Activated CD4-positive, alpha-beta memory T cell treated with anti-CD3 and anti-CD28 coated beads for 36 hours (primary cell): ENCODE measurements at regions not wholly inside any gene's neighbourhood (a gene's known extent, or its start where the extent isn't known, plus 50 kb on each side); places are given as distances from the start of the nearest gene placed in this dataset.

Source experiments
- CTCF ChIA-PET: fragments of 350-600 bp; sonication (Branson Sonifier 250); formaldehyde crosslinking; loops from one replicate; lab custom pipeline; 2021; ENCODE audit warnings: antibody characterized with exemption, inconsistent platforms; lab: Charles Lee
- POLR2A ChIA-PET: fragments of 350-600 bp; sonication (Branson Sonifier 250); formaldehyde crosslinking; loops from one replicate; lab custom pipeline; 2021; ENCODE audit warnings: antibody characterized with exemption; lab: Charles Lee
- DNase-seq: peaks from one replicate; pipeline ENCODE4 v3.0.0-alpha.2; 2020
- H3K27ac Mint-ChIP-seq: one replicate; pipeline ENCODE4 v1.8.0; 2021; ENCODE audit warnings: mixed read lengths
- H3K27me3 Mint-ChIP-seq: one replicate; pipeline ENCODE4 v1.8.0; 2021; ENCODE audit warnings: mixed read lengths
- H3K36me3 Mint-ChIP-seq: one replicate; pipeline ENCODE4 v1.8.0; 2021; ENCODE audit warnings: mixed read lengths
- H3K4me1 Mint-ChIP-seq: one replicate; pipeline ENCODE4 v1.8.0; 2021; ENCODE audit warnings: low read depth, mixed read lengths
- H3K4me3 Mint-ChIP-seq: one replicate; pipeline ENCODE4 v1.8.0; 2021; ENCODE audit warnings: mild to moderate bottlenecking, mixed read lengths
- H3K9me3 Mint-ChIP-seq: one replicate; pipeline ENCODE4 v1.8.0; 2021; ENCODE audit warnings: mixed read lengths
- intact Hi-C: fragments of 100-400 bp; cut with micrococcal nuclease; formaldehyde crosslinking; loops from one replicate; pipeline ENCODE4 v1.15.1; 2023

GRCh38 chr5:147986134-147986757 lies 77.5 kb upstream of the SPINK5 start:
- Mint-ChIP-seq H3K9me3 (no peaks in the 10 kb centered on the region), H3K4me1 (no peaks in the 10 kb centered on the region), H3K36me3 (no peaks in the 10 kb centered on the region), H3K4me3 (no peak overlapping the region), H3K27ac (no peak overlapping the region), H3K27me3 (no peaks in the 10 kb centered on the region)
- intact Hi-C loops = no loop called here
- ChIA-PET CTCF (no interaction called here), POLR2A (no interaction called here)
- DNase-seq = no peak

GRCh38 chr5:147985608-147986007 lies 78.2 kb upstream of the SPINK5 start:
- Mint-ChIP-seq H3K9me3 (no peaks in the 10 kb centered on the region), H3K27ac (no peak overlapping the region), H3K4me3 (no peak overlapping the region), H3K36me3 (no peaks in the 10 kb centered on the region), H3K4me1 (no peaks in the 10 kb centered on the region), H3K27me3 (no peaks in the 10 kb centered on the region)
- ChIA-PET CTCF (no interaction called here), POLR2A (no interaction called here)
- no peak for DNase-seq
- intact Hi-C loops = no loop called here

- H3K36me3 Mint-ChIP-seq = no peaks in the 10 kb centered on the region
- no peaks in the 10 kb centered on the region for H3K4me1 Mint-ChIP-seq
- no peaks in the 10 kb centered on the region for H3K9me3 Mint-ChIP-seq
- H3K4me3 Mint-ChIP-seq = no peak overlapping the region
- H3K27ac Mint-ChIP-seq = no peak overlapping the region
- ChIA-PET POLR2A (no interaction called here), CTCF (no interaction called here)
- intact Hi-C loops = no loop called here
- H3K27me3 Mint-ChIP-seq = no peaks in the 10 kb centered on the region
- DNase-seq = no peak
These were observed 77.4 kb upstream of the C5orf46 start for GRCh38 chr5:147983742-147984141.

GRCh38 chr5:147981074-147981473 lies 74.7 kb upstream of the C5orf46 start:
- Mint-ChIP-seq H3K9me3 (no peaks in the 10 kb centered on the region), H3K4me3 (no peak overlapping the region), H3K27me3 (no peaks in the 10 kb centered on the region), H3K36me3 (no peaks in the 10 kb centered on the region), H3K4me1 (no peaks in the 10 kb centered on the region), H3K27ac (no peak overlapping the region)
- DNase-seq = no peak
- CTCF ChIA-PET = no interaction called here
- POLR2A ChIA-PET = no interaction called here
- intact Hi-C loops = no loop called here

GRCh38 chr5:147979761-147980160 lies 73.4 kb upstream of the C5orf46 start:
- intact Hi-C loops = no loop called here
- Mint-ChIP-seq H3K9me3 (no peaks in the 10 kb centered on the region), H3K4me1 (no peaks in the 10 kb centered on the region), H3K27me3 (no peaks in the 10 kb centered on the region), H3K36me3 (no peaks in the 10 kb centered on the region), H3K4me3 (no peak overlapping the region), H3K27ac (no peak overlapping the region)
- DNase-seq = no peak
- CTCF ChIA-PET = no interaction called here
- POLR2A ChIA-PET = no interaction called here

- Mint-ChIP-seq H3K27ac (no peak overlapping the region), H3K27me3 (no peaks in the 10 kb centered on the region), H3K9me3 (no peaks in the 10 kb centered on the region), H3K4me3 (no peak overlapping the region), H3K36me3 (no peaks in the 10 kb centered on the region), H3K4me1 (no peaks in the 10 kb centered on the region)
- ChIA-PET CTCF (no interaction called here), POLR2A (no interaction called here)
- no peak for DNase-seq
- intact Hi-C loops = no loop called here
These were observed 65.9 kb upstream of the C5orf46 start for GRCh38 chr5:147972076-147972840.

- POLR2A ChIA-PET = no interaction called here
These were observed 65.1 kb upstream of the C5orf46 start for GRCh38 chr5:147971472-147971871.

GRCh38 chr5:147968855-147969254 lies 62.5 kb upstream of the C5orf46 start:
- POLR2A ChIA-PET = no interaction called here
- CTCF ChIA-PET = no interaction called here
- Mint-ChIP-seq H3K27ac (no peak overlapping the region), H3K9me3 (no peaks in the 10 kb centered on the region), H3K36me3 (no peaks in the 10 kb centered on the region), H3K4me1 (no peaks in the 10 kb centered on the region), H3K27me3 (no peaks in the 10 kb centered on the region), H3K4me3 (no peak overlapping the region)
- intact Hi-C loops = no loop called here
- DNase-seq = no peak

More at GRCh38 chr5:147971472-147971871, 65.1 kb upstream of the C5orf46 start:
- DNase-seq = no peak
- H3K27me3 Mint-ChIP-seq = no peaks in the 10 kb centered on the region
- no peak overlapping the region for H3K27ac Mint-ChIP-seq
- no peak overlapping the region for H3K4me3 Mint-ChIP-seq
- CTCF ChIA-PET = no interaction called here
- intact Hi-C loops = no loop called here
- no peaks in the 10 kb centered on the region for H3K36me3 Mint-ChIP-seq
- H3K4me1 Mint-ChIP-seq = no peaks in the 10 kb centered on the region
- H3K9me3 Mint-ChIP-seq = no peaks in the 10 kb centered on the region

GRCh38 chr5:147966829-147967228 lies 60.5 kb upstream of the C5orf46 start:
- Mint-ChIP-seq H3K9me3 (no peaks in the 10 kb centered on the region), H3K4me3 (no peak overlapping the region), H3K27me3 (no peaks in the 10 kb centered on the region), H3K36me3 (no peaks in the 10 kb centered on the region), H3K4me1 (no peaks in the 10 kb centered on the region), H3K27ac (no peak overlapping the region)
- intact Hi-C loops = no loop called here
- CTCF ChIA-PET = interaction anchor here (0.6 kb wide), 1 partner anchor 204 kb away, joined by 7 read pairs; no protein-coding TSS in a partner anchor
- DNase-seq = no peak
- POLR2A ChIA-PET = no interaction called here

- Mint-ChIP-seq H3K27ac (no peak overlapping the region), H3K4me3 (no peak overlapping the region), H3K9me3 (no peaks in the 10 kb centered on the region), H3K36me3 (no peaks in the 10 kb centered on the region), H3K27me3 (no peaks in the 10 kb centered on the region), H3K4me1 (no peaks in the 10 kb centered on the region)
- POLR2A ChIA-PET = no interaction called here
- CTCF ChIA-PET = interaction anchor here (0.6 kb wide), 1 partner anchor 204 kb away, joined by 7 read pairs; no protein-coding TSS in a partner anchor
- intact Hi-C loops = no loop called here
- DNase-seq = no peak
These were observed 60.0 kb upstream of the C5orf46 start for GRCh38 chr5:147966326-147966725.

- no peaks in the 10 kb centered on the region for H3K4me1 Mint-ChIP-seq
- H3K4me3 Mint-ChIP-seq = no peak overlapping the region
- no peaks in the 10 kb centered on the region for H3K9me3 Mint-ChIP-seq
- DNase-seq = no peak
- POLR2A ChIA-PET = no interaction called here
- H3K36me3 Mint-ChIP-seq = no peaks in the 10 kb centered on the region
- H3K27ac Mint-ChIP-seq = no peak overlapping the region
- no peaks in the 10 kb centered on the region for H3K27me3 Mint-ChIP-seq
- CTCF ChIA-PET = no interaction called here
- intact Hi-C loops = no loop called here
These were observed 59.4 kb upstream of the C5orf46 start for GRCh38 chr5:147965715-147966114.

- Mint-ChIP-seq H3K4me1 (no peaks in the 10 kb centered on the region), H3K9me3 (no peaks in the 10 kb centered on the region), H3K27ac (no peak overlapping the region), H3K36me3 (no peaks in the 10 kb centered on the region), H3K27me3 (no peaks in the 10 kb centered on the region), H3K4me3 (no peak overlapping the region)
- CTCF ChIA-PET = no interaction called here
- no peak for DNase-seq
- POLR2A ChIA-PET = no interaction called here
- intact Hi-C loops = no loop called here
These were observed 57.8 kb upstream of the C5orf46 start for GRCh38 chr5:147963948-147964693.
